ENCODE measurements at regions not wholly inside any gene's neighbourhood (a gene's known extent, or its start where the extent isn't known, plus 50 kb on each side); places are given as distances from the start of the nearest gene placed in this dataset.

DNA sequence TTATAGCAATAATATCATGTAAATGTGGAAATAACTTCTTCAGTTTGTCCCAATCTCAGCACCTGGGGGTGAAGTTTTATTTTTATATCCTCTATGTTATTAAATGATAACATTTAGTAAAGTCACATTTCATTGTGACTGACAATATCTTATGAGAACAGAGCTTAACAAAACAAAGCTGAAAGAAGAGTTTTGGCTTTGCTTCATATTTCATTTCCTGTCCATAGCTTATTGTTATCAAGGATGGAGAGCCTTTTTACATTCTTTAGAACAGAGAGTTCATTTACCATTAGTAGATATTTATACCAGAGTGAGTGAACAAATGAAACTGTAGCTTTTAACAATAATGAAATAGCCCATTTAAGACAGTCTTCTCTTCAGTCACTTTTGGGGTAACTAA, 231.9 kb upstream of the SGK1 start:
- H3K9me3 ChIP-seq (ENCODE audit: insufficient read depth, low read depth): 0 out of 2 replicates have a peak, but pooled peaks cover 3% of the 10 kb centered on the region
- ChIA-PET POLR2A (ENCODE audit: unreplicated experiment) (no interaction called here), CTCF (no interaction called here)
- TF ChIP-seq EZH2 (IDR thresholded peaks at IDR 0.05; ENCODE audit: low read depth): no peak
- TF ChIP-seq, protein P1, sequence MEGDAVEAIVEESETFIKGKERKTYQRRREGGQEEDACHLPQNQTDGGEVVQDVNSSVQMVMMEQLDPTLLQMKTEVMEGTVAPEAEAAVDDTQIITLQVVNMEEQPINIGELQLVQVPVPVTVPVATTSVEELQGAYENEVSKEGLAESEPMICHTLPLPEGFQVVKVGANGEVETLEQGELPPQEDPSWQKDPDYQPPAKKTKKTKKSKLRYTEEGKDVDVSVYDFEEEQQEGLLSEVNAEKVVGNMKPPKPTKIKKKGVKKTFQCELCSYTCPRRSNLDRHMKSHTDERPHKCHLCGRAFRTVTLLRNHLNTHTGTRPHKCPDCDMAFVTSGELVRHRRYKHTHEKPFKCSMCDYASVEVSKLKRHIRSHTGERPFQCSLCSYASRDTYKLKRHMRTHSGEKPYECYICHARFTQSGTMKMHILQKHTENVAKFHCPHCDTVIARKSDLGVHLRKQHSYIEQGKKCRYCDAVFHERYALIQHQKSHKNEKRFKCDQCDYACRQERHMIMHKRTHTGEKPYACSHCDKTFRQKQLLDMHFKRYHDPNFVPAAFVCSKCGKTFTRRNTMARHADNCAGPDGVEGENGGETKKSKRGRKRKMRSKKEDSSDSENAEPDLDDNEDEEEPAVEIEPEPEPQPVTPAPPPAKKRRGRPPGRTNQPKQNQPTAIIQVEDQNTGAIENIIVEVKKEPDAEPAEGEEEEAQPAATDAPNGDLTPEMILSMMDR (conservative IDR thresholded peaks at IDR 0.05): no peak
- DNase-seq: no peak
- H3K36me3 ChIP-seq (ENCODE audit: low read depth): no peaks in the 10 kb centered on the region
- no peaks in the 10 kb centered on the region for H4K20me1 ChIP-seq (ENCODE audit: insufficient read depth)
- no peaks in the 10 kb centered on the region; the same call in 1 of the 2 replicates for H3F3A ChIP-seq (ENCODE audit: insufficient read depth, low read depth)
- H3K4me3 ChIP-seq: no peak overlapping the region
- no peak overlapping the region for H3K4me2 ChIP-seq
- no peaks in the 10 kb centered on the region for H3K9me2 ChIP-seq (ENCODE audit: insufficient read depth)
- H2AFZ ChIP-seq: no peak overlapping the region
- peaks cover 16% of the 10 kb centered on the region for H3K4me1 ChIP-seq (replicated peaks; ENCODE audit: insufficient read depth)
- no peaks in the 10 kb centered on the region for H3K27me3 ChIP-seq (ENCODE audit: insufficient read depth, low read depth)
- no peak overlapping the region for H3K27ac ChIP-seq
- intact Hi-C loops (cut with micrococcal nuclease; ENCODE audit: unreplicated experiment): no loop called here
- no peaks in the 10 kb centered on the region for H3K79me2 ChIP-seq (ENCODE audit: low read depth)
- no TSS peak for BruUV-seq (replicated peaks)

DNA sequence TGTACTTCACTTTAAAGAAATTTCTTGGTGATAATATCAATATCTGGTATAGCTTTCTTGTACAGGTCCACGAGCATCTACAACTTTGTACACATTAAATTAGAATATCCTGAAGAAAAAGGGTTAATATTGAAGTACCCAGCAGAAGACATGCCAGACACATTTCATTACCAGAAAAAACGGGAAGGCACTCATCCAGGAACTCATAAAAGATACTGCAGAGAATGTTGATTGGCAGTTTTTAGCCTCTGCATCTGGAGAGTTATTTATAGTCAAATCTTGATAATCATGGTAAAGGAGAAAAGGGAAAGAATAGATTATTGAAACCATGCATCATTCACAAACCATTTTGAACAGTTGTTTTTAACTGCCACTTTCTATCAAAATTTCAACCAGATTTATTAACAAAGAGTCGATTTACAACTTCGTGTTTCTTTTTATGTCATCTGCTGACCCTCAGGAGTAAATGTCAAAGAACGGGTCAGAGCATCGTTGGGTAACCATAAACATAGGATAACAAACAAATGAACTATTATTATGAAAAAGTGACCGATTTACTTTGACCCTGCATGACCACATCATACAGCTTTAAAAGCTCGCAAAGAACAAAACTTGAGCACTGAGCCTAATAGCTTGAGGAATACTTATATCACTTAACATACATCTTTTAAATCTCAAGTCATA, 229.2 kb upstream of the SGK1 start:
- Histone ChIP-seq H3K36me3 (ENCODE audit: low read depth) (no peaks in the 10 kb centered on the region), H2AFZ (no peak overlapping the region), H3K4me2 (no peak overlapping the region), H3K27me3 (ENCODE audit: insufficient read depth, low read depth) (no peaks in the 10 kb centered on the region), H3K4me3 (no peak overlapping the region), H3K27ac (no peak overlapping the region), H3K79me2 (ENCODE audit: low read depth) (no peaks in the 10 kb centered on the region), H3K9me3 (ENCODE audit: insufficient read depth, low read depth) (no peaks in the 10 kb centered on the region), H3K4me1 (replicated peaks; ENCODE audit: insufficient read depth) (peaks cover 18% of the 10 kb centered on the region), H4K20me1 (ENCODE audit: insufficient read depth) (no peaks in the 10 kb centered on the region), H3F3A (ENCODE audit: insufficient read depth, low read depth) (no peaks in the 10 kb centered on the region; the same call in 1 of the 2 replicates), H3K9me2 (ENCODE audit: insufficient read depth) (no peaks in the 10 kb centered on the region)
- intact Hi-C loops (cut with micrococcal nuclease; ENCODE audit: unreplicated experiment): no loop called here
- POLR2A ChIA-PET (ENCODE audit: unreplicated experiment): no interaction called here
- no peak for TF ChIP-seq EZH2 (IDR thresholded peaks at IDR 0.05; ENCODE audit: low read depth)
- TF ChIP-seq, protein P1 (conservative IDR thresholded peaks at IDR 0.05): no peak
- BruUV-seq (replicated peaks): no TSS peak
- CTCF ChIA-PET: no interaction called here
- DNase-seq: no peak

DNA sequence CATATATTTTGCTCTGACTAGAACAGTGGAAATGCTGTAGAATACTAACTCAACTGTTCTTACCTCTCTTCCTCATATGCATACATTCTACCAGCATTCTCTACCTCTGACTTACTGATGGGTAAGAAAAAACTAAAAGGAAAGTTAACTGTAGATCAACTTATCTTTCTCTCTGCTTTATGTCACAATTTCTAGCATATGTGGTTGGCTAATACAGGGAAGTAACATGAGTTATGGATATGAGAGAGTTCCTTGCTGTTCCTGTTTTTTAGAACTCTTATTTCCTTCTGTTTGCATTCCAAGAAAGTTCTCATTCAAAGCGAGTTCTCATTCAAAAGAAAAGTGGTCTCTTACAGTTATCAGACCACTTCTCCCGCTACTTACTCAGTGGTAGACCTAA, 226.8 kb upstream of the SGK1 start:
- Histone ChIP-seq H3K4me1 (replicated peaks; ENCODE audit: insufficient read depth) (0 out of 2 replicates have a peak, but pooled peaks cover 5% of the 10 kb centered on the region), H3K9me3 (ENCODE audit: insufficient read depth, low read depth) (no peaks in the 10 kb centered on the region), H3K27me3 (ENCODE audit: insufficient read depth, low read depth) (no peaks in the 10 kb centered on the region), H4K20me1 (ENCODE audit: insufficient read depth) (no peaks in the 10 kb centered on the region), H2AFZ (no peak overlapping the region), H3K9me2 (ENCODE audit: insufficient read depth) (no peaks in the 10 kb centered on the region), H3K4me2 (no peak overlapping the region), H3F3A (ENCODE audit: insufficient read depth, low read depth) (no peaks in the 10 kb centered on the region), H3K27ac (no peak overlapping the region), H3K36me3 (ENCODE audit: low read depth) (no peaks in the 10 kb centered on the region), H3K4me3 (no peak overlapping the region), H3K79me2 (ENCODE audit: low read depth) (no peaks in the 10 kb centered on the region)
- CTCF ChIA-PET: no interaction called here
- TF ChIP-seq, protein P1 (conservative IDR thresholded peaks at IDR 0.05): no peak
- TF ChIP-seq EZH2 (IDR thresholded peaks at IDR 0.05; ENCODE audit: low read depth): no peak
- POLR2A ChIA-PET (ENCODE audit: unreplicated experiment): no interaction called here
- intact Hi-C loops (cut with micrococcal nuclease; ENCODE audit: unreplicated experiment): no loop called here
- BruUV-seq (replicated peaks): no TSS peak
- DNase-seq: no peak
